ENCODE measurements at regions not wholly inside any gene's neighbourhood (a gene's known extent, or its start where the extent isn't known, plus 50 kb on each side); places are given as distances from the start of the nearest gene placed in this dataset.

- Histone ChIP-seq H3K27me3 (no peaks in the 10 kb centered on the region), H3K36me3 (no peaks in the 10 kb centered on the region), H3K9me3 (no peaks in the 10 kb centered on the region), H3K4me1 (no peaks in the 10 kb centered on the region), H3K27ac (no peak overlapping the region), H3K4me3 (no peak overlapping the region)
- DNase-seq, result no peak
- WGBS, 5 donors, result 75 to 97% (median 87%) methylated on average over 1 of the region's 1 CpG
- intact Hi-C loops (cut with DNase I; ENCODE audit: low total_unique reads), result no loop called here
- TF ChIP-seq EP300 (IDR thresholded peaks at IDR 0.05) (no peak), CTCF (IDR thresholded peaks at IDR 0.05) (no peak), POLR2AphosphoS5 (IDR thresholded peaks at IDR 0.05) (no peak), POLR2A (IDR thresholded peaks at IDR 0.05) (no peak)
Measured at GRCh38 chr3:99323940-99324339, 314.5 kb upstream of the COL8A1 start.

GRCh38 chr3:99322551-99322950 is 315.8 kb upstream of the COL8A1 start:
- no peak for DNase-seq
- H3K36me3 ChIP-seq, result no peaks in the 10 kb centered on the region
- no peaks in the 10 kb centered on the region for H3K4me1 ChIP-seq
- TF ChIP-seq POLR2AphosphoS5 (IDR thresholded peaks at IDR 0.05) (no peak), CTCF (IDR thresholded peaks at IDR 0.05) (no peak), EP300 (IDR thresholded peaks at IDR 0.05) (no peak), POLR2A (IDR thresholded peaks at IDR 0.05) (no peak)
- H3K27me3 ChIP-seq, result no peaks in the 10 kb centered on the region
- H3K27ac ChIP-seq, result no peak overlapping the region
- no peak overlapping the region for H3K4me3 ChIP-seq
- intact Hi-C loops (cut with DNase I; ENCODE audit: low total_unique reads), result no loop called here
- no peaks in the 10 kb centered on the region for H3K9me3 ChIP-seq

GRCh38 chr3:99321261-99321660 is 317.1 kb upstream of the COL8A1 start:
- no peaks in the 10 kb centered on the region for H3K36me3 ChIP-seq
- intact Hi-C loops (cut with DNase I; ENCODE audit: low total_unique reads), result no loop called here
- DNase-seq, result no peak
- H3K4me1 ChIP-seq, result no peaks in the 10 kb centered on the region
- no peaks in the 10 kb centered on the region for H3K9me3 ChIP-seq
- 47 to 75% (median 55%) methylated on average over 1 of the region's 1 CpG for WGBS, 5 donors
- no peaks in the 10 kb centered on the region for H3K27me3 ChIP-seq
- H3K4me3 ChIP-seq, result no peak overlapping the region
- no peak overlapping the region for H3K27ac ChIP-seq
- TF ChIP-seq EP300 (IDR thresholded peaks at IDR 0.05) (no peak), CTCF (IDR thresholded peaks at IDR 0.05) (no peak), POLR2A (IDR thresholded peaks at IDR 0.05) (no peak), POLR2AphosphoS5 (IDR thresholded peaks at IDR 0.05) (no peak)

GRCh38 chr3:99319961-99320360 is 318.4 kb upstream of the COL8A1 start:
- Histone ChIP-seq H3K27ac (no peak overlapping the region), H3K4me1 (no peaks in the 10 kb centered on the region), H3K4me3 (no peak overlapping the region), H3K9me3 (no peaks in the 10 kb centered on the region), H3K27me3 (no peaks in the 10 kb centered on the region), H3K36me3 (no peaks in the 10 kb centered on the region)
- intact Hi-C loops (cut with DNase I; ENCODE audit: low total_unique reads), result no loop called here
- WGBS, 5 donors, result 46 to 77% (median 67%) methylated on average over 2 of the region's 2 CpGs
- DNase-seq, result peak in 1 of 2 donors; percentile 41
- TF ChIP-seq CTCF (IDR thresholded peaks at IDR 0.05), result no peak
- no peak for TF ChIP-seq POLR2A (IDR thresholded peaks at IDR 0.05)
- TF ChIP-seq EP300 (IDR thresholded peaks at IDR 0.05), result no peak
- no peak for TF ChIP-seq POLR2AphosphoS5 (IDR thresholded peaks at IDR 0.05)

Data from stomach (tissue), 8 donors.